HEK293 (cell line): ENCODE measurements at regions not wholly inside any gene's neighbourhood (a gene's known extent, or its start where the extent isn't known, plus 50 kb on each side); places are given as distances from the start of the nearest gene placed in this dataset.
A peak's percentile ranks its signal among the peaks of the same experiment; 100 is the strongest.

Experiments used
- CTCF ChIA-PET: fragments of 350-600 bp; formaldehyde crosslinking; extraction: SDS; loops from one replicate; lab custom pipeline; 2021; ENCODE audit warnings: antibody characterized with exemption; lab: Yijun Ruan, JAX
- POLR2A ChIA-PET: fragments of 300-600 bp; formaldehyde crosslinking; extraction: SDS; loops from one replicate; lab custom pipeline; 2020; ENCODE audit warnings: antibody characterized with exemption, inconsistent platforms; lab: Yijun Ruan, JAX
- H3K27ac ChIP-seq: fragments of 200-500 bp; sonication (Bioruptor generic); 2 replicates; pipeline ENCODE4 v1.5.1; 2014; ENCODE audit warnings: low read depth, low read length, control low read depth, inconsistent platforms; ENCODE audit errors: extremely low read depth
- H3K36me3 ChIP-seq, 2 experiments: fragments of 200-500 bp in 1 of 2; sonication (Bioruptor generic) in 1 of 2; 1 replicate in 1 of 2; 2 replicates in 1 of 2; pipeline ENCODE4 v1.5.1; 2014 to 2017; ENCODE audit warnings: inconsistent platforms in 2 of 2, low read length in 2 of 2; ENCODE audit not compliant: control insufficient read depth in 2 of 2, insufficient read depth in 1 of 2
- H3K4me1 ChIP-seq: fragments of 200-500 bp; sonication (Bioruptor generic); 2 replicates; pipeline ENCODE4 v1.5.1; 2014; ENCODE audit warnings: mild to moderate bottlenecking, low read length, inconsistent platforms; ENCODE audit not compliant: control insufficient read depth, insufficient read depth
- H3K4me3 ChIP-seq: 2 replicates; pipeline ENCODE4 v1.5.1; 2011; ENCODE audit warnings: low read depth, mild to moderate bottlenecking, control low read depth, low read length, moderate library complexity
- H3K9me3 ChIP-seq: fragments of 200-500 bp; sonication (Bioruptor generic); 2 replicates; pipeline ENCODE4 v1.5.1; 2014; ENCODE audit warnings: low read depth, low read length, inconsistent platforms; ENCODE audit not compliant: control insufficient read depth, insufficient read depth
- GFI1B ChIP-seq: fragments of 450-650 bp; formaldehyde crosslinking; IDR thresholded peaks from 2 replicates; pipeline ENCODE4 v1.5.1; 2016; ENCODE audit warnings: missing biosample characterization, missing genetic modification characterization
- GLIS1 ChIP-seq: fragments of 450-650 bp; formaldehyde crosslinking; IDR thresholded peaks from 2 replicates; pipeline ENCODE4 v1.5.1; 2016; ENCODE audit warnings: missing biosample characterization, missing genetic modification characterization
- SP2 ChIP-seq: fragments of 450-650 bp; formaldehyde crosslinking; IDR thresholded peaks from 2 replicates; pipeline ENCODE4 v1.5.1; 2016; ENCODE audit warnings: missing biosample characterization, missing genetic modification characterization
- YY2 ChIP-seq: fragments of 450-650 bp; formaldehyde crosslinking; IDR thresholded peaks from 2 replicates; pipeline ENCODE4 v1.5.1; 2016; ENCODE audit warnings: missing biosample characterization, missing genetic modification characterization
- ZBTB26 ChIP-seq: fragments of 450-650 bp; formaldehyde crosslinking; optimal IDR thresholded peaks from 2 replicates; pipeline ENCODE3; 2016; ENCODE audit warnings: missing biosample characterization, mild to moderate bottlenecking, missing genetic modification characterization
- ZFP69B ChIP-seq: fragments of 450-650 bp; formaldehyde crosslinking; IDR thresholded peaks from 2 replicates; pipeline ENCODE4 v1.5.1; 2016; ENCODE audit warnings: missing biosample characterization, missing genetic modification characterization
- ZNF138 ChIP-seq: fragments of 450-650 bp; formaldehyde crosslinking; IDR thresholded peaks from 2 replicates; pipeline ENCODE4 v1.5.1; 2016; ENCODE audit warnings: missing biosample characterization, missing genetic modification characterization, borderline replicate concordance
- ZNF155 ChIP-seq: fragments of 450-650 bp; formaldehyde crosslinking; IDR thresholded peaks from 2 replicates; pipeline ENCODE4 v1.5.1; 2016; ENCODE audit warnings: missing biosample characterization, missing genetic modification characterization
- ZNF174 ChIP-seq: fragments of 450-650 bp; formaldehyde crosslinking; IDR thresholded peaks from 2 replicates; pipeline ENCODE4 v1.5.0; 2017; ENCODE audit warnings: missing biosample characterization, mild to moderate bottlenecking, missing genetic modification characterization
- ZNF513 ChIP-seq: fragments of 450-650 bp; IDR thresholded peaks from 2 replicates; pipeline ENCODE4 v1.5.1; 2018; ENCODE audit warnings: missing biosample characterization, missing genetic modification characterization
- ZNF610 ChIP-seq: fragments of 450-650 bp; formaldehyde crosslinking; IDR thresholded peaks from 2 replicates; pipeline ENCODE4 v1.5.1; 2016; ENCODE audit warnings: missing biosample characterization, missing genetic modification characterization, borderline replicate concordance
- ZNF664 ChIP-seq: fragments of 450-650 bp; formaldehyde crosslinking; IDR thresholded peaks from 2 replicates; pipeline ENCODE4 v1.5.1; 2016; ENCODE audit warnings: missing biosample characterization, missing genetic modification characterization
- ZNF670 ChIP-seq: fragments of 450-650 bp; formaldehyde crosslinking; IDR thresholded peaks from 2 replicates; pipeline ENCODE4 v1.5.1; 2016; ENCODE audit warnings: missing biosample characterization, missing genetic modification characterization, low read depth
- ZNF792 ChIP-seq: fragments of 450-650 bp; formaldehyde crosslinking; IDR thresholded peaks from 2 replicates; pipeline ENCODE4 v1.5.1; 2016; ENCODE audit warnings: missing biosample characterization, missing genetic modification characterization
- TF ChIP-seq, protein P1 (sequence below): fragments of 450-650 bp; formaldehyde crosslinking; IDR thresholded peaks from 2 replicates; pipeline ENCODE4 v1.5.1; 2016; ENCODE audit warnings: missing biosample characterization, missing genetic modification characterization, low read depth
- TF ChIP-seq, protein P2 (sequence below): fragments of 450-650 bp; formaldehyde crosslinking; IDR thresholded peaks from 2 replicates; pipeline ENCODE4 v1.5.1; 2016; ENCODE audit warnings: missing biosample characterization, missing genetic modification characterization

DNA sequence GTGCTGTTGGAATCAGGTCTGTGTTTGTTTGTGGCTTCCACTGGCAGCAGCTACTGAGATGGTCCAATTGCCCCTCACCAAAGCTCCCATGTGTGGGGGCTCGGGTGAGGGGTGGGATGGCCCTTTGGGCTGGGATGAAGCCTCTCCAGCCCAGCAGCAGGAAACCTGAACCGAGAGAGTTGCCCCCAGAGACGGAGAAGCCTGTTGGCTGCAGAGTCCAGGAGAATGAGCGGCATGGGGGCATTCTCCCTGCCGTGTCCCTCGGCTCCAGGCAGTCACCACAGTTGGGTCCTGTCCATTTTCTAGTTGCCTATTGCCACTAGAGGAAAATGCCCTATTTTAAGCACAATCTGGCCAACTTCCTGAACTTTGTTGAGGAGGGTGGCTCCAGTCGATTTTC lies 222.2 kb upstream of the PPP2R2D start:
- no peaks in the 10 kb centered on the region for H3K4me1 ChIP-seq
- H3K9me3 ChIP-seq = no peaks in the 10 kb centered on the region
- no peak overlapping the region for H3K27ac ChIP-seq
- ChIA-PET CTCF (no interaction called here), POLR2A (no interaction called here)
- no peak for TF ChIP-seq ZNF174 (tag by site-specific recombination)
- no peaks in the 10 kb centered on the region for H3K36me3 ChIP-seq
- no peak overlapping the region for H3K4me3 ChIP-seq

- no peak for TF ChIP-seq ZNF792 (tag by site-specific recombination)
- TF ChIP-seq YY2 (tag by site-specific recombination) = no peak
- TF ChIP-seq ZNF664 = no peak
- TF ChIP-seq, protein P1, sequence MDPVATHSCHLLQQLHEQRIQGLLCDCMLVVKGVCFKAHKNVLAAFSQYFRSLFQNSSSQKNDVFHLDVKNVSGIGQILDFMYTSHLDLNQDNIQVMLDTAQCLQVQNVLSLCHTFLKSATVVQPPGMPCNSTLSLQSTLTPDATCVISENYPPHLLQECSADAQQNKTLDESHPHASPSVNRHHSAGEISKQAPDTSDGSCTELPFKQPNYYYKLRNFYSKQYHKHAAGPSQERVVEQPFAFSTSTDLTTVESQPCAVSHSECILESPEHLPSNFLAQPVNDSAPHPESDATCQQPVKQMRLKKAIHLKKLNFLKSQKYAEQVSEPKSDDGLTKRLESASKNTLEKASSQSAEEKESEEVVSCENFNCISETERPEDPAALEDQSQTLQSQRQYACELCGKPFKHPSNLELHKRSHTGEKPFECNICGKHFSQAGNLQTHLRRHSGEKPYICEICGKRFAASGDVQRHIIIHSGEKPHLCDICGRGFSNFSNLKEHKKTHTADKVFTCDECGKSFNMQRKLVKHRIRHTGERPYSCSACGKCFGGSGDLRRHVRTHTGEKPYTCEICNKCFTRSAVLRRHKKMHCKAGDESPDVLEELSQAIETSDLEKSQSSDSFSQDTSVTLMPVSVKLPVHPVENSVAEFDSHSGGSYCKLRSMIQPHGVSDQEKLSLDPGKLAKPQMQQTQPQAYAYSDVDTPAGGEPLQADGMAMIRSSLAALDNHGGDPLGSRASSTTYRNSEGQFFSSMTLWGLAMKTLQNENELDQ (tag by site-specific recombination) = no peak
- no peak for TF ChIP-seq ZBTB26 (tag by site-specific recombination)
- no peak for TF ChIP-seq ZNF138 (tag by site-specific recombination)
- TF ChIP-seq ZNF155 = no peak
- no peak for TF ChIP-seq GFI1B (tag by site-specific recombination)
- no peak for TF ChIP-seq ZNF513 (tag by site-specific recombination)
- no peak for TF ChIP-seq SP2 (tag by site-specific recombination)
- no peak for TF ChIP-seq ZFP69B (tag by site-specific recombination)
- TF ChIP-seq ZNF670 = no peak
- no peak for TF ChIP-seq ZNF610
- no peaks in the 10 kb centered on the region for H3K4me1 ChIP-seq
- no peak overlapping the region for H3K4me3 ChIP-seq
- CTCF ChIA-PET = no interaction called here
- no peaks in the 10 kb centered on the region for H3K9me3 ChIP-seq
- no peak overlapping the region for H3K27ac ChIP-seq
- no peaks in the 10 kb centered on the region for H3K36me3 ChIP-seq
- POLR2A ChIA-PET = no interaction called here
These were observed 220.9 kb upstream of the PPP2R2D start for GRCh38 chr10:131679926-131680325.

GRCh38 chr10:131681122-131681521 lies 219.7 kb upstream of the PPP2R2D start:
- no peaks in the 10 kb centered on the region for H3K9me3 ChIP-seq
- ChIA-PET CTCF (no interaction called here), POLR2A (no interaction called here)
- H3K36me3 ChIP-seq = no peaks in the 10 kb centered on the region
- no peak overlapping the region for H3K27ac ChIP-seq
- no peak overlapping the region for H3K4me3 ChIP-seq
- TF ChIP-seq, protein P2, sequence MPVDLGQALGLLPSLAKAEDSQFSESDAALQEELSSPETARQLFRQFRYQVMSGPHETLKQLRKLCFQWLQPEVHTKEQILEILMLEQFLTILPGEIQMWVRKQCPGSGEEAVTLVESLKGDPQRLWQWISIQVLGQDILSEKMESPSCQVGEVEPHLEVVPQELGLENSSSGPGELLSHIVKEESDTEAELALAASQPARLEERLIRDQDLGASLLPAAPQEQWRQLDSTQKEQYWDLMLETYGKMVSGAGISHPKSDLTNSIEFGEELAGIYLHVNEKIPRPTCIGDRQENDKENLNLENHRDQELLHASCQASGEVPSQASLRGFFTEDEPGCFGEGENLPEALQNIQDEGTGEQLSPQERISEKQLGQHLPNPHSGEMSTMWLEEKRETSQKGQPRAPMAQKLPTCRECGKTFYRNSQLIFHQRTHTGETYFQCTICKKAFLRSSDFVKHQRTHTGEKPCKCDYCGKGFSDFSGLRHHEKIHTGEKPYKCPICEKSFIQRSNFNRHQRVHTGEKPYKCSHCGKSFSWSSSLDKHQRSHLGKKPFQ (tag by site-specific recombination) = no peak
- peak; percentile 31; the same call in 1 of the 2 replicates for TF ChIP-seq GLIS1
- H3K4me1 ChIP-seq = no peaks in the 10 kb centered on the region
